GM12878 (cell line): ENCODE measurements at regions not wholly inside any gene's neighbourhood (a gene's known extent, or its start where the extent isn't known, plus 50 kb on each side); places are given as distances from the start of the nearest gene placed in this dataset.

Experiments
- ATAC-seq: fragments of 200-7000 bp; cut with Tn5 transposase; 3 replicates; pipeline ENCODE4 v1.9.1; 2020; ENCODE audit warnings: mild to moderate bottlenecking, moderate library complexity
- BruUV-seq: library from RNA; stranded (reverse); fragments of 400-500 nt; replicated peaks from 2 replicates; lab custom pipeline; 2021; lab: Mats Ljungman, UMichigan
- CTCF ChIA-PET: fragments of 300-600 bp; sonication (Branson Sonifier 250); formaldehyde crosslinking; extraction: SDS; loops from one replicate; lab custom pipeline; 2021; ENCODE audit warnings: inconsistent platforms; lab: Yijun Ruan, JAX
- POLR2A ChIA-PET: fragments of 350-600 bp; formaldehyde crosslinking; extraction: SDS; loops from one replicate; lab custom pipeline; 2021; ENCODE audit warnings: inconsistent platforms; lab: Charles Lee
- RAD21 ChIA-PET: fragments of 300-600 bp; sonication (Branson Sonifier 250); formaldehyde crosslinking; loops from one replicate; lab custom pipeline; 2023; ENCODE audit warnings: antibody characterized with exemption; ENCODE audit not compliant: unreplicated experiment; lab: Charles Lee
- SMC1A ChIA-PET: fragments of 300-600 bp; sonication (Branson Sonifier 250); formaldehyde crosslinking; loops from one replicate; lab custom pipeline; 2023; ENCODE audit not compliant: unreplicated experiment, uncharacterized antibody; lab: Charles Lee
- DNase-seq: peaks from one replicate; pipeline ENCODE4 v3.0.0-alpha.2; 2011; ENCODE audit warnings: low read depth, low spot score
- FAIRE-seq: peaks from 3 replicates; lab custom pipeline; 2011; peaks lifted over from hg19 to GRCh38; lab: Jason Lieb, UNC
- H2AFZ ChIP-seq: 2 replicates; pipeline ENCODE4 v1.6.0; 2011; ENCODE audit warnings: low read depth, low read length, control low read depth; ENCODE audit not compliant: control insufficient read depth
- H3K27ac ChIP-seq: 2 replicates; pipeline ENCODE4 v1.5.1; 2011; ENCODE audit warnings: control low read depth; ENCODE audit not compliant: control insufficient read depth, insufficient read depth
- H3K27me3 ChIP-seq, 2 experiments: replicated peaks in 1 of 2; 2 replicates each; pipeline versions ENCODE4 v1.6.0 to v1.6.1; 2011; ENCODE audit warnings: low read length in 1 of 2; ENCODE audit not compliant: control insufficient read depth in 2 of 2, insufficient read depth in 2 of 2
- H3K36me3 ChIP-seq, 2 experiments: 2 replicates each; pipeline ENCODE4 v1.5.1; 2011; ENCODE audit warnings: low read length in 1 of 2; ENCODE audit not compliant: control insufficient read depth in 2 of 2, insufficient read depth in 2 of 2
- H3K4me1 ChIP-seq: 2 replicates; pipeline ENCODE4 v1.6.1; 2011; ENCODE audit warnings: mild to moderate bottlenecking, low read length, moderate library complexity, mixed read lengths; ENCODE audit not compliant: control insufficient read depth, insufficient read depth
- H3K4me2 ChIP-seq: 2 replicates; pipeline ENCODE4 v1.6.0; 2011; ENCODE audit warnings: control low read depth; ENCODE audit not compliant: control insufficient read depth, insufficient read depth
- H3K4me3 ChIP-seq: fragments of 200-600 bp; sonication (generic); 2 replicates; pipeline ENCODE4 v1.5.1; 2016
- H3K79me2 ChIP-seq: 2 replicates; pipeline ENCODE4 v1.6.0; 2011; ENCODE audit warnings: low read length; ENCODE audit not compliant: control insufficient read depth, insufficient read depth
- H3K9ac ChIP-seq: 2 replicates; pipeline ENCODE4 v1.8.0; 2011; ENCODE audit warnings: low read length, control low read depth, mixed read lengths; ENCODE audit not compliant: control insufficient read depth, insufficient read depth
- H3K9me3 ChIP-seq: replicated peaks from 3 replicates; pipeline ENCODE4 v1.5.1; 2011; ENCODE audit warnings: mild to moderate bottlenecking, low read length; ENCODE audit not compliant: control insufficient read depth, insufficient read depth
- H4K20me1 ChIP-seq: 2 replicates; pipeline ENCODE4 v1.6.0; 2011; ENCODE audit not compliant: control insufficient read depth, insufficient read depth
- CHD1 ChIP-seq: IDR thresholded peaks from 2 replicates; pipeline ENCODE4 v1.6.1; 2012; ENCODE audit warnings: low read depth, low read length, improper control_type of control experiment
- EED ChIP-seq: sonication (generic); IDR thresholded peaks from 2 replicates; pipeline ENCODE4 v1.6.1; 2016; ENCODE audit warnings: antibody characterized with exemption, low read depth
- FOS ChIP-seq: IDR thresholded peaks from 3 replicates; pipeline ENCODE4 v1.6.1; 2011; ENCODE audit warnings: borderline replicate concordance; ENCODE audit not compliant: insufficient read length; ENCODE audit errors: extremely low read depth
- IKZF1 ChIP-seq: fragments of 450-650 bp; conservative IDR thresholded peaks from 2 replicates; pipeline ENCODE4 v1.6.1; 2017; ENCODE audit warnings: antibody characterized with exemption, mild to moderate bottlenecking
- KDM1A ChIP-seq: fragments of 200-600 bp; sonication (generic); IDR thresholded peaks from 2 replicates; pipeline ENCODE4 v1.6.1; 2016; ENCODE audit warnings: borderline replicate concordance
- MXI1 ChIP-seq: fragments of 150-350 bp; IDR thresholded peaks from 2 replicates; pipeline ENCODE4 v1.6.1; 2011; ENCODE audit warnings: low read depth, mild to moderate bottlenecking, inconsistent platforms, low read length, improper control_type of control experiment
- NR2C2 ChIP-seq: IDR thresholded peaks from 2 replicates; pipeline ENCODE4 v1.6.1; 2011; ENCODE audit warnings: borderline replicate concordance, low read depth; ENCODE audit not compliant: control insufficient read depth, insufficient read length
- POLR2AphosphoS5 ChIP-seq: IDR thresholded peaks from 2 replicates; pipeline ENCODE4 v1.6.1; 2011; ENCODE audit warnings: mild to moderate bottlenecking, low read length, inconsistent platforms
- RCOR1 ChIP-seq: conservative IDR thresholded peaks from 2 replicates; pipeline ENCODE4 v1.6.1; 2012; ENCODE audit warnings: low read depth, low read length, improper control_type of control experiment
- RFX5 ChIP-seq: IDR thresholded peaks from 2 replicates; pipeline ENCODE4 v1.6.1; 2011; ENCODE audit warnings: low read depth, low read length, improper control_type of control experiment
- SMAD5 ChIP-seq: IDR thresholded peaks from 2 replicates; pipeline ENCODE4 v1.6.1; 2016; ENCODE audit warnings: antibody characterized with exemption, low read depth
- SP1 ChIP-seq: IDR thresholded peaks from one replicate; pipeline ENCODE4 v1.6.1; 2011; ENCODE audit warnings: low read depth, low read length
- SPI1 ChIP-seq: IDR thresholded peaks from 2 replicates; pipeline ENCODE4 v1.6.1; 2011; ENCODE audit warnings: low read depth, mild to moderate bottlenecking, low read length, moderate library complexity, borderline replicate concordance; ENCODE audit not compliant: insufficient read depth
- STAT1 ChIP-seq: fragments of 450-650 bp; conservative IDR thresholded peaks from 2 replicates; pipeline ENCODE4 v1.6.1; 2014; ENCODE audit warnings: antibody characterized with exemption, mild to moderate bottlenecking
- TCF12 ChIP-seq: IDR thresholded peaks from 2 replicates; pipeline ENCODE4 v1.6.1; 2011; ENCODE audit warnings: low read depth, mild to moderate bottlenecking, low read length
- TCF7 ChIP-seq: IDR thresholded peaks from 2 replicates; pipeline ENCODE4 v1.6.1; 2014; ENCODE audit warnings: antibody characterized with exemption, borderline replicate concordance
- ZNF384 ChIP-seq: IDR thresholded peaks from 2 replicates; pipeline ENCODE4 v1.6.1; 2012; ENCODE audit warnings: low read depth, mild to moderate bottlenecking, low read length, improper control_type of control experiment, borderline replicate concordance
- WGBS: methylation state at CpG from one replicate; pipeline ENCODE4 v1.1.6; 2016; ENCODE audit warnings: low lambda C conversion rate; ENCODE audit not compliant: insufficient replicate concordance, insufficient coverage; ENCODE audit errors: missing lambda C conversion rate; 5-methylcytosine and 5-hydroxymethylcytosine counted together
- in situ Hi-C: fragments of 300-500 bp; cut with MboI; formaldehyde crosslinking; loops from 9 replicates; pipeline ENCODE4 v1.14.3; 2018; ENCODE audit warnings: mixed read lengths
- intact Hi-C: fragments of 100-400 bp; cut with micrococcal nuclease; formaldehyde crosslinking; loops from one replicate; pipeline ENCODE4 v1.14.2; 2022; ENCODE audit not compliant: unreplicated experiment
- TF ChIP-seq, protein P1 (sequence below): fragments of 450-650 bp; formaldehyde crosslinking; IDR thresholded peaks from 2 replicates; pipeline ENCODE4 v1.5.0; 2022; ENCODE audit warnings: mild to moderate bottlenecking, missing genetic modification characterization

- Histone ChIP-seq H4K20me1 (no peaks in the 10 kb centered on the region), H3K27me3 (no peaks in the 10 kb centered on the region; a peak in 1 of 4 replicates), H3K9ac (no peak overlapping the region), H3K4me3 (no peak overlapping the region), H3K27ac (no peak overlapping the region)
- no peak for DNase-seq
- intact Hi-C loops = loop anchor here (10.0 kb wide), 1 partner anchor 687 kb away; no protein-coding TSS in a partner anchor
- SMC1A ChIA-PET = interaction anchor here (1.2 kb wide), 2 partner anchors 23 to 611 kb away, joined by 3 to 5 read pairs; no protein-coding TSS in a partner anchor
- TF ChIP-seq EED (no peak), RFX5 (no peak), CHD1 (no peak), SMAD5 (no peak), POLR2AphosphoS5 (no peak), RCOR1 (no peak), TCF12 (no peak), NR2C2 (no peak), SP1 (no peak), TCF7 (no peak), ZNF384 (no peak), FOS (no peak), KDM1A (no peak), SPI1 (no peak), IKZF1 (no peak), STAT1 (no peak), MXI1 (no peak)
- TF ChIP-seq, protein P1, sequence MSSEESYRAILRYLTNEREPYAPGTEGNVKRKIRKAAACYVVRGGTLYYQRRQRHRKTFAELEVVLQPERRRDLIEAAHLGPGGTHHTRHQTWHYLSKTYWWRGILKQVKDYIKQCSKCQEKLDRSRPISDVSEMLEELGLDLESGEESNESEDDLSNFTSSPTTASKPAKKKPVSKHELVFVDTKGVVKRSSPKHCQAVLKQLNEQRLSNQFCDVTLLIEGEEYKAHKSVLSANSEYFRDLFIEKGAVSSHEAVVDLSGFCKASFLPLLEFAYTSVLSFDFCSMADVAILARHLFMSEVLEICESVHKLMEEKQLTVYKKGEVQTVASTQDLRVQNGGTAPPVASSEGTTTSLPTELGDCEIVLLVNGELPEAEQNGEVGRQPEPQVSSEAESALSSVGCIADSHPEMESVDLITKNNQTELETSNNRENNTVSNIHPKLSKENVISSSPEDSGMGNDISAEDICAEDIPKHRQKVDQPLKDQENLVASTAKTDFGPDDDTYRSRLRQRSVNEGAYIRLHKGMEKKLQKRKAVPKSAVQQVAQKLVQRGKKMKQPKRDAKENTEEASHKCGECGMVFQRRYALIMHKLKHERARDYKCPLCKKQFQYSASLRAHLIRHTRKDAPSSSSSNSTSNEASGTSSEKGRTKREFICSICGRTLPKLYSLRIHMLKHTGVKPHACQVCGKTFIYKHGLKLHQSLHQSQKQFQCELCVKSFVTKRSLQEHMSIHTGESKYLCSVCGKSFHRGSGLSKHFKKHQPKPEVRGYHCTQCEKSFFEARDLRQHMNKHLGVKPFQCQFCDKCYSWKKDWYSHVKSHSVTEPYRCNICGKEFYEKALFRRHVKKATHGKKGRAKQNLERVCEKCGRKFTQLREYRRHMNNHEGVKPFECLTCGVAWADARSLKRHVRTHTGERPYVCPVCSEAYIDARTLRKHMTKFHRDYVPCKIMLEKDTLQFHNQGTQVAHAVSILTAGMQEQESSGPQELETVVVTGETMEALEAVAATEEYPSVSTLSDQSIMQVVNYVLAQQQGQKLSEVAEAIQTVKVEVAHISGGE = no peak
- TF ChIP-seq, all 136 proteins: peak for 0
- ATAC-seq (no peak), FAIRE-seq (no peak)
- ChIA-PET CTCF (interaction anchor here (0.8 to 1.6 kb wide), 4 partner anchors 10 to 391 kb away, joined by 3 read pairs; no protein-coding TSS in a partner anchor), POLR2A (no interaction called here), RAD21 (interaction anchor here (1.0 kb wide), 1 partner anchor 391 kb away, joined by 3 read pairs; no protein-coding TSS in a partner anchor)
- no peak overlapping the region for H2AFZ ChIP-seq
- H3K4me1 ChIP-seq = no peaks in the 10 kb centered on the region
- H3K4me2 ChIP-seq = no peak overlapping the region
- BruUV-seq = no TSS peak
- H3K9me3 ChIP-seq = no peaks in the 10 kb centered on the region; the same call in 2 of the 3 replicates
- no peaks in the 10 kb centered on the region for H3K36me3 ChIP-seq
- no peaks in the 10 kb centered on the region for H3K79me2 ChIP-seq
- WGBS = 0% methylated on average over 1 of the region's 1 CpG
- in situ Hi-C loops = no loop called here
Observed at GRCh38 chr5:5888284-5888683, 465.8 kb downstream of the ICE1 start.
